GM23248 (cell line): ENCODE measurements at regions not wholly inside any gene's neighbourhood (a gene's known extent, or its start where the extent isn't known, plus 50 kb on each side); places are given as distances from the start of the nearest gene placed in this dataset.

Experiments
- EZH2 ChIP-seq: fragments of 200-600 bp; sonication (generic); IDR thresholded peaks from 2 replicates; pipeline ENCODE4 v1.6.1; 2018; ENCODE audit warnings: antibody characterized with exemption, mild to moderate bottlenecking; ENCODE audit not compliant: insufficient read depth, poor library complexity, severe bottlenecking
- EZH2phosphoT487 ChIP-seq: fragments of 200-600 bp; sonication (generic); IDR thresholded peaks from 2 replicates; pipeline ENCODE4 v1.6.1; 2018; ENCODE audit warnings: antibody characterized with exemption, moderate library complexity, mild to moderate bottlenecking, low read depth; ENCODE audit not compliant: insufficient read depth

DNA sequence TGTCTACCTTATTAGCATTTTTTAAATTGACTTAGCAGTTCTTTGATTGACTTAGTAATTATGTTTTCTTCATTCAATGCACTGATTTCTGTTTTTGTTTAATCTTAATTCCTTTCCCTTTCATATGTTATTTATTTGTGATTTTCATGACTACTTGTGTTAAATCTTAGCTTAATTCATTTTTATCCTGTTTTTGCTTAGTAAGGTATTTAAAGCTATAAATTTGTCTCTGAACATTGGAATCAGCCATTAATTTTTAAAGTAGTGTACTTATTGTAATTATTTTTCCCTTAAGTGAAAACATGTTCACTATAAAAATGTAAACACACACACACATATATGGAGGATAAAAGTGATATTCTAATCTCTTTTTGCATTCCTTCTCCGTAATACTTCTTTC lies 109.1 kb upstream of the DIPK2B start:
- no peak for TF ChIP-seq EZH2
- no peak for TF ChIP-seq EZH2phosphoT487
